ENCODE measurements at regions not wholly inside any gene's neighbourhood (a gene's known extent, or its start where the extent isn't known, plus 50 kb on each side); places are given as distances from the start of the nearest gene placed in this dataset.

DNA sequence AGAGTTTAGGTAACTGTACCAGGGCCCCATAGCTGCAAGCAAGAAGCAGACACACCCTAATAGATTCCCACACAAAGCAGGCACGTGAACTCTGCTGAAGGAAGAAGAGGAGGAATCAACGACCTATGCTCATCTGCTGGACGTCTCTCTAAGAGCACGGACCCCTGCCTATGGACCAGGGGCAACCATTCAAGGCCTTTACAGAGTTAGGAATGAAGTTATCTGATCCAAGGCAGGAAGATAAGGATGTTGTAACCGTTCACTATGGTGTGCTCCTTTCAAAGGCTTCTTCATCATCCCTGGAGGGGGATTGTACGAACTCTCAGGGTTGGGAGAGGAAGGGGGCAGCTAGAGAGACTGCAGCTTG, 141.6 kb upstream of the PARP11 start:
- intact Hi-C loops (cut with DNase I), result no loop called here
- no peak for ATAC-seq
- DNase-seq (ENCODE audit: low spot score), result no peak

GRCh38 chr12:4014444-4014843, 141.2 kb upstream of the PARP11 start:
- intact Hi-C loops (cut with DNase I), result no loop called here
- ATAC-seq (no peak), DNase-seq (ENCODE audit: low spot score) (no peak)

GRCh38 chr12:4012977-4013968, 140.1 kb upstream of the PARP11 start:
- ATAC-seq, result no peak
- DNase-seq (ENCODE audit: low spot score), result no peak
- intact Hi-C loops (cut with DNase I), result no loop called here

DNA sequence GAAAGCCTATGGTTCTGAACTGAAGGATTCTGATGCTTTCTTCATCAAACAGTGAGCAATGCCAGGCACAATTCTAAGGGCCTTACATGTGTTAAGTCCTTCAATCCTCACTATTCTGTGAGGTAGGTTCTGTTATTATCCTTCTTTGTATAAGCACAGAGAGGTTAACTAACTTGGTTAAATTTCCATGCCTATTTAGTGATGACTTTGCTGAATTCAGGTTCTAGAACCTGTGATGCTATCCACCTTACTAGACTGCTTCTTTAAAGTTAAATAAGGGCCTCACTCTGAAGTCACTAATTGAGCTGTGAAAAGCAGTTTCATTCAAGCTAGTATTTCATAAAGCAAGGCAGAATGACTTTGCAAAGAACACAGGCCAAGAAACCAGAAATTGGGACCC, 138.9 kb upstream of the PARP11 start:
- intact Hi-C loops (cut with DNase I), result no loop called here
- ATAC-seq, result no peak
- DNase-seq (ENCODE audit: low spot score), result no peak

DNA sequence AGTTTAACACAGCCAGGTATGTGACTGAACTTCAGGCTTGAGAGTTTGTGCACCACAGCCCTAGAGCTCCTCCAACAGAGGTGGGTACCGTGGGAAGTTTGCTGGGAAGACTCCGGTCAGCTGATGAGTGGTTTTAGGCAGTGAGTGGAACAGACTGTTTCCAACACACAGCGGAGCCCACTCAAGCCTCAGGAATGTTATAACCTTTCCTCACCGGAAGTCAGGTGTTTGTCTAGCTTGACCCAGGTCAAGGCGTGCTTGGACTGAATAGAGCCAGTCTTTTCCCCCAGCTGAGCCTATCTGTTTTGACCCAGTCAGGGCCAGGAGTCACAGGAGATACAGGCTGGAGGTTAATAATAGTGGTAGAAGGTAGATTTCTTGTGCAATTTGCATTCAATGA, 138.4 kb upstream of the PARP11 start:
- DNase-seq (ENCODE audit: low spot score), result no peak
- intact Hi-C loops (cut with DNase I), result no loop called here
- no peak for ATAC-seq

DNA sequence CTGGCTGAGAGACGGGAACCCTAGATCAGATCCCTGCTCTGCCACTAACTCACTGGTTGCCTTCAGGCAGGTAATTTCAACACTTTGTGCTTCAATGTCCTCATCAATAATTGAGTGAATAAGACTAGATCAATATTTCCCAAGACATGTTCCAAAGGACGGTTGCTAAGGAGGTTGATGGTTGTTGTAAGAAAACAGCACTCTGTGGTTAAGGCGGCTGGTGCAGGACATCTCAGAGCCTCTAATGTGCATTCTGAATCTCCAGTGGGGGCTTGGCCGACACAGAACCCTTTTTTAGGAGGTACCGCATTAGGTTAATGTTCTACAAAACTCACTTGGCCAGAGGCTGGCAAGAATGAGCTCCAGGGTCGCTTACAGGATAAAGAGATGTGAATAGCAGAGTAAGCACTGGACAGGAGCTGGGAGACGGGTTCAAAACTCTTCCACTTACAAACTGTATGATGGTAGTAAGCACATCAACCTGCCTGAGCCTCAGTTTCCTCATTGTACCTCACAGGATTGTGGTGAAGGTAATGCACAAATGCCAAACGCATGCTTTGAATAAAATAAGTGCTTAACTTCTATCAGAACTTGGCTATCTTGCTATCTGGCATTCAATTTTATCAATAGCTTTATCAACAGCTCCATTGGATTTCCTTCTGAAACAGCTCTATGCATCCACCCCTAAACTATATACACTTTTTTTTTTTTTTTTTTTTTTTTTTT, 136.9 kb upstream of the PARP11 start:
- ATAC-seq (no peak), DNase-seq (ENCODE audit: low spot score) (no peak)
- intact Hi-C loops (cut with DNase I), result no loop called here

DNA sequence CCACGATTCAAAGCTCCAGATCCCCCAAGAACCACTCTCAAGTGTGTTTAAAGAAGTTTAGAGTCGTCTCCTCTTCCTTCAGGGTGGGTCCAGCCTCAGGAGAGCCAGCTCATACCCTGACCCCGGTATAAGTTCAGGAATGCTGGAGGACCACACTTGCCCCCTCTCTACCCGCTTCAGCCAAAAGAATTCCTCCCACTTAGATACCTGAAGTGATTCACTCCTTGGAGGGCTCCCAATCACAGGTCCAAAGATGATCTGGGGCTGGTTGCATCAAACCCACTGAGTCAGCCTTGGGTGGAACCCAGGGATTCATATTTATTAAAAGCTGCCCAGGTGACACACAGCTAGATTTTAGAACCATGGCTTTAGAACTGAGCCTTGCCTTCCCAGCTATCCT, 133.5 kb upstream of the PARP11 start:
- intact Hi-C loops (cut with DNase I), result no loop called here
- DNase-seq (ENCODE audit: low spot score) (no peak), ATAC-seq (no peak)

DNA sequence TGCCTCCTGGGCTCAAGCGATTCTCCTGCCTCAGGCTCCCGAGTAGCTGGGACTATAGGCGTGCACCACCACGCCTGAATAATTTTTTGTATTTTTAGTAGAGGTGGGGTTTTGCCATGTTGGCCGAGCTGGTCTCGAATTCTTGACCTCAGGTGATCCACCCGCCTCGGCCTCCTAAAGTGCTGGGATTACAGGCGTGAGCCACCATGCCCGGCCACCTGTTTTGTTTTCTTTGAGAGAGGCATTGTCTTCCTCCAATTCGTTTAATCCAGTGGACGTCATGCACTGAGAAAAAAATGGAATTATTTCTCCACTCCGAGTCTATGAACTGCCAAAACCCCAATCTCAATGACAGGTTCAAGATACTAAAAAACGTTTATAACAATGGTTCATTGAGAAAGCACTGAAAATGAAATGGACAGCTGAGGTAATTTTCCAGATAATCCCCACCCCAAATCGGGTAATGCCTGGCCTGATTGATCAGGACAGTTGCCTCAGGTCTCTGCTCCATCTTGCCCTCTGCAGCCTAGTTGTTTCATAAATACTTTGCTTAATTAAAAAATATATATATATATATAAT, 132.7 kb upstream of the PARP11 start:
- DNase-seq (ENCODE audit: low spot score), result no peak
- intact Hi-C loops (cut with DNase I), result no loop called here
- ATAC-seq, result no peak

DNA sequence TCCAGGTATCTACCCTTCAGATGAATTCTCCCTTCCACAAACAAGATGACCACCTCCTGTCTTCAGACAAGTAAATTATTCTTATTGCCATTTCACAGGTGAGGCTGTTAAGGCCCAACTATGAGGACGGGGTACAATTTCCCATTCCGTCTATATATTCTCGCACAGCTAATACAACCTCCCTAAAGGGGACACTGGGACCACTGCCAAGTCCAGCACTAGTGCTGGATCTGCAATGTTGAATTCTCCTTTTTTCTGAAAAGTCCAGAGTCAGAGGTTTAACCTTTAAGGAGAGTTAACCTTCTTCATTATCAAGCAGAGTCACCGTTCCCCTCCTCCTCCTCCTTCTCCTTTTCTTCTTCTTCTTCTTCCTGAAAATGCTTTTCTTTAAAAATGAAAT, 130.4 kb upstream of the PARP11 start:
- DNase-seq (ENCODE audit: low spot score), result no peak
- intact Hi-C loops (cut with DNase I), result no loop called here
- no peak for ATAC-seq

- ATAC-seq (no peak), DNase-seq (ENCODE audit: low spot score) (no peak)
- intact Hi-C loops (cut with DNase I), result no loop called here
Measured at GRCh38 chr12:4002601-4003000, 129.4 kb upstream of the PARP11 start.

DNA sequence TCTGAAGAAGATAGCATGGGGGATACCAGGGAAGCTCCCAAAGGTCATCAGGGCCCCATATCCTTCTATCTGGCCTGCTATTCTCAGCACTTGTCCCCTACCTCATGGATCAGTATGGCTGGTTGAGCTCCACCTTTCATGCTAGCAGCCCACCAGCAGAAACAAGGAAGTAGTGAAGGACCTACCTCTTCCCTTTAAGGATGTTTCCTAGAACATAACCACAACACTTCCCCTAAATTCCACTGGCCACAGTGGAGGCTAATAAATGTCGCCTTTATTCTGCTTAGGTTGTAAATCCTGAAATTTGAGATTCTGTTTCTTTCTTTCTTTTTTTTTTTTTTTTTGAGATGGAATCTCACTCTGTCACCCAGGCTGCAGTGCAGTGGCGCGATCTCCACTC, 128.6 kb upstream of the PARP11 start:
- intact Hi-C loops (cut with DNase I), result no loop called here
- no peak for ATAC-seq
- DNase-seq (ENCODE audit: low spot score), result no peak

DNA sequence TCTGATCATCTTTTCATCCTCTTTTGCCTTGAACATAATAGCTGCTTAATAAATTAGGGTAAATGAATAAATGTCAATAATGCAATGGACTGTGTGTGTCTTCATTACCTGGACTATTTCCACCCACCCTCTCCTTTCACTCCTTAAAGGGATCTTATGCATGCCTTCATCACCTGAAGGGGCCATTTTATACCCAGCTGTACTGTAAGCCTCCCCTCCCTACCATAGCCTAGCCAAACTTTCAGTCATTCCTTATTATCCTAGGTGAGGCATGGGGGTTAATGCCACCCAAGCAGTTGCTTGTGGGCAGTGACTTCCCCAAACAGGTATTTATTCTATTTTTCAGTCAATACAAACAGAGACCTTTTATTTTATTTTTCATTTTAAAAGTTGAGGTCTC, 127.8 kb upstream of the PARP11 start:
- ATAC-seq (no peak), DNase-seq (ENCODE audit: low spot score) (no peak)
- intact Hi-C loops (cut with DNase I), result no loop called here

GRCh38 chr12:3999904-4000303, 126.7 kb upstream of the PARP11 start:
- DNase-seq (ENCODE audit: low spot score) (no peak), ATAC-seq (no peak)
- intact Hi-C loops (cut with DNase I), result loop anchor here (5.0 kb wide), 1 partner anchor 47 kb away; no protein-coding TSS in a partner anchor

DNA sequence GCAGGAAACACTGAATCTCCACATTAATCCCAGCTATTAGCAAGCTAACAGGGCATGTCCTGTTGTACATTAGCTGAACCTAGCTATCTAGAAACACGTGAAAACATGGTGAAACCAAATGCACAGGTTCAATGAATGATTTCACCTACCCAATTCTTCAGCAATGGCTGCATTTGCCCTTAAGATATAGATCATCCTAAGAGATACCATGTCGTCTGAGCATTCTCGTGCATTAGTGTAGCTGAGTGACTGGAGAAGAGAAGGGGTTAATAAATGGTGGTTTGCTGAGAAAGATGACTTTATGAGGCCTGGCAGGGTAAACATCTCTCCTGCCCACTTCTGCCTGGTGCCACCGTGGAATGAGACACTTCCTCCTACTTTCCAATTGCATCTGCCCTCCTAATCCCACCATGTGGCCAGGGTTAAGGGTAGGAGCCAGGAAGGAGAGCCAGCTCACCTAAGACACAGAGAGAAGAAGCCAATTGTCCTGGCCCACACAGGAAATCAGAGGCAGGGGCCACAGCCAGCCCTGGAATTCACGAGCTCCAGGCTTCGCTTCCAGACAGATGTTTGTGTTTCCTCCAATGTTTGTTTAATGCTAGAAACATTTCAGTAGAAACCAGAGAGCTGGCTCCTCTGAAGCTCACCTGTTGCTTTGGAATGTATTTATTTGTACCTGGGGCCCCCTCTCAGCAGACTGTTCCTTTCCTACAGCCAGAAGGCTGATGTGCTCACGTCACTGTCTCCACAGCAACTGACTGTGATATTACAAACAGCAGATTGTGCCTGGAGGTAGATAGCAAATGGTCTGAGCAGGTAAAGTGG, 126.0 kb upstream of the PARP11 start:
- intact Hi-C loops (cut with DNase I), result loop anchor here (5.0 kb wide), 1 partner anchor 48 kb away; no protein-coding TSS in a partner anchor
- ATAC-seq (no peak), DNase-seq (ENCODE audit: low spot score) (no peak)

DNA sequence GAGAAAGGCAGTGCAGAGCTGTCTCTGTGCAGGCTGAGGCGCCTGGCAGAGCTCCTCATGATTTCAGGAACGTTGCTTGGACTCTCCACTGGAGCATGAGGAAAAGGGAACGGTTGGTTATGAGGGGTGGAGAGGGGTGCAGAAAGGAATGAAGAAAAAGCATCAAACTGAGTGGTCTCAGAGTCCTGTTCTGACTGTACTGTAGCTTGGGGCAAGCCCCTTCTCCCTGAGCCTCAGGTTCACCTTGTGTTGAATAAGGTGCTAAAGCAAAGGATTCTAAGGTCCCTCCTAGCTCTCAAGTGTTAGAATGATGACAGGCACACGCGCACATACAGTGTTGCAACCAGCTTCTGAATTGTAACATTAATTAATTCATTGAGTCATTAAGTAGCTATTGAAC, 125.2 kb upstream of the PARP11 start:
- ATAC-seq (no peak), DNase-seq (ENCODE audit: low spot score) (no peak)
- intact Hi-C loops (cut with DNase I), result loop anchor here (5.0 kb wide), 1 partner anchor 49 kb away; no protein-coding TSS in a partner anchor

- ATAC-seq (no peak), DNase-seq (ENCODE audit: low spot score) (no peak)
- intact Hi-C loops (cut with DNase I), result loop anchor here (5.0 kb wide), 1 partner anchor 51 kb away; no protein-coding TSS in a partner anchor
Measured at GRCh38 chr12:3996322-3996721, 123.1 kb upstream of the PARP11 start.

GRCh38 chr12:3995306-3995705, 122.1 kb upstream of the PARP11 start:
- ATAC-seq, result no peak
- DNase-seq (ENCODE audit: low spot score), result no peak

GRCh38 chr12:3994500-3994899, 121.3 kb upstream of the PARP11 start:
- ATAC-seq (no peak), DNase-seq (ENCODE audit: low spot score) (no peak)
- intact Hi-C loops (cut with DNase I), result no loop called here

More at GRCh38 chr12:3995306-3995705, 122.1 kb upstream of the PARP11 start:
- intact Hi-C loops (cut with DNase I), result loop anchor here (5.0 kb wide), 1 partner anchor 52 kb away; no protein-coding TSS in a partner anchor

DNA sequence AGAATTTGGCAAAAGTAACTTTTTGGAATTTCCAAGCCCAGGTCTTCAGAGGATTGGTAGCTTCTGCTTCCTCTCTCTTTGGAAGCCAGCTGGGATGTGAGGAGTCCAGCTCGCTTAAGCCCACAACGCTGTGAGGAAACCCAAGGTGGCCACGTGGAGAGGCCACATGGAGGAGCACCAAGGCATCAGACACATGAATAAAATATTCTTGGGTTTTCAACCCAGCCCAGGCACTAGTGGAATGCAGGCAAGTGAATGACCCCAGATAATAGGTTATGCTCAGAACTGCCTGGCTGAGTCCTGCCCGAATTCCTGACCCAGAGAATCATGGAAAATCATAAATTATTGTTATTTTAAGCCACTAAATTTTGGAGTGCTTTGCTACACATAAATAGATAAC, 119.7 kb upstream of the PARP11 start:
- intact Hi-C loops (cut with DNase I), result no loop called here
- no peak for DNase-seq (ENCODE audit: low spot score)
- ATAC-seq, result peak; percentile 65
